ENCODE measurements at regions not wholly inside any gene's neighbourhood (a gene's known extent, or its start where the extent isn't known, plus 50 kb on each side); places are given as distances from the start of the nearest gene placed in this dataset.

- Histone ChIP-seq H3K4me2 (peak overlapping the region; percentile 29), H2AFZ (no peak overlapping the region; the same call in 1 of the 2 replicates), H3K27me3 (ENCODE audit: insufficient read depth, low read depth) (no peaks in the 10 kb centered on the region), H3K4me3 (no peak overlapping the region), H4K20me1 (ENCODE audit: insufficient read depth) (no peaks in the 10 kb centered on the region), H3K36me3 (ENCODE audit: low read depth) (no peaks in the 10 kb centered on the region), H3K9me2 (ENCODE audit: insufficient read depth) (no peaks in the 10 kb centered on the region), H3K79me2 (ENCODE audit: low read depth) (no peaks in the 10 kb centered on the region), H3K9me3 (ENCODE audit: insufficient read depth, low read depth) (no peaks in the 10 kb centered on the region), H3F3A (ENCODE audit: insufficient read depth, low read depth) (no peaks in the 10 kb centered on the region), H3K4me1 (replicated peaks; ENCODE audit: insufficient read depth) (peaks cover 25% of the 10 kb centered on the region), H3K27ac (no peak overlapping the region)
- POLR2A ChIA-PET (ENCODE audit: unreplicated experiment): interaction anchor here (0.5 to 0.6 kb wide), 2 partner anchors 740 to 1889 kb away, joined by 3 to 12 read pairs; no protein-coding TSS in a partner anchor
- BruUV-seq (replicated peaks): no TSS peak
- CTCF ChIA-PET: interaction anchor here (0.6 to 1.5 kb wide), 6 partner anchors 484 to 1840 kb away, joined by 3 to 17 read pairs (median 6); no protein-coding TSS in a partner anchor
- DNase-seq: peak; percentile 54 to 59
- intact Hi-C loops (cut with micrococcal nuclease; ENCODE audit: unreplicated experiment): loop anchor here (1.0 to 10.0 kb wide), 7 partner anchors 307 to 1571 kb away; no protein-coding TSS in a partner anchor
- TF ChIP-seq, protein P1, sequence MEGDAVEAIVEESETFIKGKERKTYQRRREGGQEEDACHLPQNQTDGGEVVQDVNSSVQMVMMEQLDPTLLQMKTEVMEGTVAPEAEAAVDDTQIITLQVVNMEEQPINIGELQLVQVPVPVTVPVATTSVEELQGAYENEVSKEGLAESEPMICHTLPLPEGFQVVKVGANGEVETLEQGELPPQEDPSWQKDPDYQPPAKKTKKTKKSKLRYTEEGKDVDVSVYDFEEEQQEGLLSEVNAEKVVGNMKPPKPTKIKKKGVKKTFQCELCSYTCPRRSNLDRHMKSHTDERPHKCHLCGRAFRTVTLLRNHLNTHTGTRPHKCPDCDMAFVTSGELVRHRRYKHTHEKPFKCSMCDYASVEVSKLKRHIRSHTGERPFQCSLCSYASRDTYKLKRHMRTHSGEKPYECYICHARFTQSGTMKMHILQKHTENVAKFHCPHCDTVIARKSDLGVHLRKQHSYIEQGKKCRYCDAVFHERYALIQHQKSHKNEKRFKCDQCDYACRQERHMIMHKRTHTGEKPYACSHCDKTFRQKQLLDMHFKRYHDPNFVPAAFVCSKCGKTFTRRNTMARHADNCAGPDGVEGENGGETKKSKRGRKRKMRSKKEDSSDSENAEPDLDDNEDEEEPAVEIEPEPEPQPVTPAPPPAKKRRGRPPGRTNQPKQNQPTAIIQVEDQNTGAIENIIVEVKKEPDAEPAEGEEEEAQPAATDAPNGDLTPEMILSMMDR (conservative IDR thresholded peaks at IDR 0.05): peak; percentile 93
- TF ChIP-seq EZH2 (IDR thresholded peaks at IDR 0.05; ENCODE audit: low read depth): no peak
These were observed 207.9 kb upstream of the C1orf87 start for GRCh38 chr1:60281360-60281932.

- Histone ChIP-seq H3K9me2 (ENCODE audit: insufficient read depth) (no peaks in the 10 kb centered on the region), H2AFZ (no peak overlapping the region), H3K9me3 (ENCODE audit: insufficient read depth, low read depth) (no peaks in the 10 kb centered on the region), H3K4me3 (no peak overlapping the region), H3K27me3 (ENCODE audit: insufficient read depth, low read depth) (no peaks in the 10 kb centered on the region), H3K4me1 (replicated peaks; ENCODE audit: insufficient read depth) (peaks cover 25% of the 10 kb centered on the region), H3K4me2 (peak overlapping the region; percentile 29), H3K27ac (no peak overlapping the region), H3K79me2 (ENCODE audit: low read depth) (no peaks in the 10 kb centered on the region), H3F3A (ENCODE audit: insufficient read depth, low read depth) (no peaks in the 10 kb centered on the region), H4K20me1 (ENCODE audit: insufficient read depth) (no peaks in the 10 kb centered on the region), H3K36me3 (ENCODE audit: low read depth) (no peaks in the 10 kb centered on the region)
- ChIA-PET POLR2A (ENCODE audit: unreplicated experiment) (interaction anchor here (0.5 kb wide), 1 partner anchor 1890 kb away, joined by 12 read pairs; no protein-coding TSS in a partner anchor), CTCF (interaction anchor here (0.7 to 1.5 kb wide), 4 partner anchors 485 to 762 kb away, joined by 3 to 17 read pairs (median 6); no protein-coding TSS in a partner anchor)
- BruUV-seq (replicated peaks): no TSS peak
- no peak for TF ChIP-seq EZH2 (IDR thresholded peaks at IDR 0.05; ENCODE audit: low read depth)
- TF ChIP-seq, protein P1 (conservative IDR thresholded peaks at IDR 0.05): no peak
- no peak for DNase-seq
- intact Hi-C loops (cut with micrococcal nuclease; ENCODE audit: unreplicated experiment): loop anchor here (1.0 to 10.0 kb wide), 7 partner anchors 306 to 1571 kb away; no protein-coding TSS in a partner anchor
These were observed 207.2 kb upstream of the C1orf87 start for GRCh38 chr1:60280819-60281218.

GRCh38 chr1:60280256-60280655 is 206.7 kb upstream of the C1orf87 start:
- H3K79me2 ChIP-seq (ENCODE audit: low read depth): no peaks in the 10 kb centered on the region
- H3K36me3 ChIP-seq (ENCODE audit: low read depth): no peaks in the 10 kb centered on the region
- H2AFZ ChIP-seq: no peak overlapping the region
- H3K4me2 ChIP-seq: no peak overlapping the region
- no peaks in the 10 kb centered on the region for H3K9me2 ChIP-seq (ENCODE audit: insufficient read depth)
- intact Hi-C loops (cut with micrococcal nuclease; ENCODE audit: unreplicated experiment): loop anchor here (2.0 to 10.0 kb wide), 5 partner anchors 305 to 1572 kb away; no protein-coding TSS in a partner anchor
- H3F3A ChIP-seq (ENCODE audit: insufficient read depth, low read depth): no peaks in the 10 kb centered on the region
- no peaks in the 10 kb centered on the region for H4K20me1 ChIP-seq (ENCODE audit: insufficient read depth)
- H3K27me3 ChIP-seq (ENCODE audit: insufficient read depth, low read depth): no peaks in the 10 kb centered on the region
- no peak for TF ChIP-seq EZH2 (IDR thresholded peaks at IDR 0.05; ENCODE audit: low read depth)
- TF ChIP-seq, protein P1 (conservative IDR thresholded peaks at IDR 0.05): no peak
- no peak overlapping the region for H3K4me3 ChIP-seq
- POLR2A ChIA-PET (ENCODE audit: unreplicated experiment): no interaction called here
- CTCF ChIA-PET: no interaction called here
- no TSS peak for BruUV-seq (replicated peaks)
- H3K9me3 ChIP-seq (ENCODE audit: insufficient read depth, low read depth): no peaks in the 10 kb centered on the region
- no peak overlapping the region for H3K27ac ChIP-seq
- peaks cover 25% of the 10 kb centered on the region for H3K4me1 ChIP-seq (replicated peaks; ENCODE audit: insufficient read depth)
- DNase-seq: no peak
